Lung (tissue), 11 donors: ENCODE measurements at regions not wholly inside any gene's neighbourhood (a gene's known extent, or its start where the extent isn't known, plus 50 kb on each side); places are given as distances from the start of the nearest gene placed in this dataset.
A peak's percentile ranks its signal among the peaks of the same experiment; 100 is the strongest.
"Not testable (repeated sequence)": the region's sequence is repeated elsewhere in the genome, so short reads cannot be mapped to it uniquely, and the experiment has no call there.

Experiments used
- ATAC-seq: fragments of 200-7000 bp; cut with Tn5 transposase; one replicate; pipeline ENCODE4 v1.9.1; 2020; ENCODE audit warnings: moderate number of reproducible peaks; ENCODE audit not compliant: insufficient read depth, low FRiP score
- DNase-seq, 3 donors: peaks; one replicate each; pipeline ENCODE4 v3.0.0-alpha.2; 2013 to 2017
- H3K27ac ChIP-seq, 2 donors: one replicate each; pipeline ENCODE4 v1.5.1; 2013; ENCODE audit warnings: mild to moderate bottlenecking in 2 of 2, moderate library complexity in 2 of 2, control low read depth in 1 of 2, inconsistent platforms in 1 of 2, low read depth in 1 of 2, low read length in 1 of 2
- H3K27me3 ChIP-seq, 3 donors: one replicate each; pipeline ENCODE4 v1.5.1; 2013; ENCODE audit warnings: low read length in 2 of 3; ENCODE audit not compliant: control insufficient read depth in 3 of 3, insufficient read depth in 3 of 3
- H3K36me3 ChIP-seq, 4 donors: one replicate each; pipeline ENCODE4 v1.5.1; 2013; ENCODE audit warnings: low read length in 4 of 4, mild to moderate bottlenecking in 1 of 4, moderate library complexity in 1 of 4; ENCODE audit not compliant: control insufficient read depth in 4 of 4, insufficient read depth in 4 of 4
- H3K4me1 ChIP-seq, 5 donors: one replicate each; pipeline ENCODE4 v1.5.1; 2013; ENCODE audit warnings: low read length in 5 of 5, mild to moderate bottlenecking in 2 of 5, moderate library complexity in 1 of 5; ENCODE audit not compliant: control insufficient read depth in 5 of 5, insufficient read depth in 5 of 5
- H3K4me3 ChIP-seq: one replicate; pipeline ENCODE4 v1.5.1; 2013; ENCODE audit warnings: mild to moderate bottlenecking, control low read depth, moderate library complexity
- H3K9ac ChIP-seq, 2 donors: one replicate each; pipeline ENCODE4 v1.5.1; 2013; ENCODE audit warnings: low read length in 2 of 2, control low read depth in 1 of 2; ENCODE audit not compliant: insufficient read depth in 1 of 2
- H3K9me3 ChIP-seq, 4 donors: one replicate each; pipeline ENCODE4 v1.5.1; 2013; ENCODE audit warnings: low read length in 3 of 4, mild to moderate bottlenecking in 1 of 4, moderate library complexity in 1 of 4; ENCODE audit not compliant: control insufficient read depth in 4 of 4, insufficient read depth in 3 of 4
- WGBS, 2 donors: extraction: QIAGEN DNeasy Blood & Tissue Kit; methylation state at CpG; one replicate each; pipeline ENCODE4 v1.1.7; 2013; 5-methylcytosine and 5-hydroxymethylcytosine counted together
- TF ChIP-seq, protein P1 (sequence below): IDR thresholded peaks from 2 replicates; pipeline ENCODE4 v1.5.1; 2012; ENCODE audit warnings: mild to moderate bottlenecking; ENCODE audit errors: control extremely low read depth, extremely low read depth
- donor health status: control.
- donor health status: control.
- donor health status: Bipolar disorder and iron deficiency.
- donor health status: healthy.
- donor health status: DM: yes; HTN: yes; CAD: no.

DNA sequence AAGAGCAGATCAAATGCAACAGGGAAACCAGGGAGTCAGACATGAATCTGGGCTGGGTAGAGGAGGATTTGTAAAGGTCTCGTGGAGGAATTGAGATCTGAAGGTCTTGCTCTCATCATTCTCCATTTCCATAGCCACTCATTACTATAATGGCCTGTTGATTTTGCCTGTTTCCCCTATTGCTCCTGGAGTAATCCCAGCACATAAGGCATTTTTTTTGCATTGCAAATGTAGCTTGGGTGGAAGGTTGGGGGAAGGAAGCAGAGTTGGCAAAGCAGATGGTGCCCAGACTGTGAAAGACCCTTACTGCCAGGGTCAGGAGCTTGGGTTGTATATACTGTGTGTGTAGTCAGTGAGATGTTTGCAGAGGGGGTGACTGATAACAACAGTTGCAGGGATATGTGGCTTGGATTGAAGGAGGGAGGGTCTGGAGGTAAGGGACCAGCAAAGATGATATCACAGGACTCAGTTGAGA, 116.0 kb downstream of the TTC6 start:
- WGBS, 2 donors = 75 to 82% methylated on average over 1 of the region's 1 CpG
- H3K4me3 ChIP-seq = no peak overlapping the region
- ATAC-seq (no peak), DNase-seq (no peak)
- H3K4me1 ChIP-seq = no peaks in the 10 kb centered on the region
- no peaks in the 10 kb centered on the region for H3K36me3 ChIP-seq
- H3K9me3 ChIP-seq = no peaks in the 10 kb centered on the region
- no peak overlapping the region for H3K27ac ChIP-seq
- TF ChIP-seq, protein P1, sequence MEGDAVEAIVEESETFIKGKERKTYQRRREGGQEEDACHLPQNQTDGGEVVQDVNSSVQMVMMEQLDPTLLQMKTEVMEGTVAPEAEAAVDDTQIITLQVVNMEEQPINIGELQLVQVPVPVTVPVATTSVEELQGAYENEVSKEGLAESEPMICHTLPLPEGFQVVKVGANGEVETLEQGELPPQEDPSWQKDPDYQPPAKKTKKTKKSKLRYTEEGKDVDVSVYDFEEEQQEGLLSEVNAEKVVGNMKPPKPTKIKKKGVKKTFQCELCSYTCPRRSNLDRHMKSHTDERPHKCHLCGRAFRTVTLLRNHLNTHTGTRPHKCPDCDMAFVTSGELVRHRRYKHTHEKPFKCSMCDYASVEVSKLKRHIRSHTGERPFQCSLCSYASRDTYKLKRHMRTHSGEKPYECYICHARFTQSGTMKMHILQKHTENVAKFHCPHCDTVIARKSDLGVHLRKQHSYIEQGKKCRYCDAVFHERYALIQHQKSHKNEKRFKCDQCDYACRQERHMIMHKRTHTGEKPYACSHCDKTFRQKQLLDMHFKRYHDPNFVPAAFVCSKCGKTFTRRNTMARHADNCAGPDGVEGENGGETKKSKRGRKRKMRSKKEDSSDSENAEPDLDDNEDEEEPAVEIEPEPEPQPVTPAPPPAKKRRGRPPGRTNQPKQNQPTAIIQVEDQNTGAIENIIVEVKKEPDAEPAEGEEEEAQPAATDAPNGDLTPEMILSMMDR = no peak
- no peak overlapping the region for H3K9ac ChIP-seq
- no peaks in the 10 kb centered on the region for H3K27me3 ChIP-seq

DNA sequence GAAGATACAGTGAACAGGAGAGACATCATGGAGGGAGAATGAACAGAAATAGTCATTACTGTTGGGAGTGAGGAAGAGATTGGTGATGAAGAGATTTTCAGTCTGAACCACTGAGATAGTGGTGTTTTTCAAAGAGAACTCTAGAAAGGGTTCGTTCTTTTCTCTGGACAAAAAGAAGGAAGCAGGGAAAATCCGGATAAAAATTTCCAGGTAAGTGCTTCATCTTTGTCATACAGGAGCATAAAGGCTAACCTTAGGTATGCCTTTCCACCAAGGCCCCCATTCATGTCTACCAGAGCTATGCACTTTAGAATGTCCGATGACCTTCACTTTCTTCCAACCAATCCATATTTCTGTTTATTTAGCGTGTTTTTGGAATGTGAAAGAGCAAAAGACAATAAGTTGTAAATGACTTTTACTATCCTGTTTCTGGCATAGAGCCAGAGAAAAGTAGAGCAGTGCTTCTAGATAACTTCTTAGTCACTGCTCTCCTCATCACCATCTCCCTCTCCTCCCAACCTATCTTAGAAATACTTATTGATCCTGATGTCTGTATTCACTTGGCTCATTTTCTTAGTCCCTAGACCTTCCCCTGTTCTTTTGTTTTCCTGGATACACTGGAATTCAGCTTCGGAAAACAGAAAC, 116.5 kb downstream of the TTC6 start:
- Histone ChIP-seq H3K27ac (no peak overlapping the region), H3K9ac (no peak overlapping the region), H3K4me1 (no peaks in the 10 kb centered on the region), H3K36me3 (no peaks in the 10 kb centered on the region), H3K4me3 (no peak overlapping the region), H3K9me3 (no peaks in the 10 kb centered on the region), H3K27me3 (no peaks in the 10 kb centered on the region)
- WGBS, 2 donors = 81 to 84% methylated on average over 5 of the region's 5 CpGs
- DNase-seq (peak in 1 of 3 donors; percentile 3), ATAC-seq (no peak)
- TF ChIP-seq, protein P1 = no peak

DNA sequence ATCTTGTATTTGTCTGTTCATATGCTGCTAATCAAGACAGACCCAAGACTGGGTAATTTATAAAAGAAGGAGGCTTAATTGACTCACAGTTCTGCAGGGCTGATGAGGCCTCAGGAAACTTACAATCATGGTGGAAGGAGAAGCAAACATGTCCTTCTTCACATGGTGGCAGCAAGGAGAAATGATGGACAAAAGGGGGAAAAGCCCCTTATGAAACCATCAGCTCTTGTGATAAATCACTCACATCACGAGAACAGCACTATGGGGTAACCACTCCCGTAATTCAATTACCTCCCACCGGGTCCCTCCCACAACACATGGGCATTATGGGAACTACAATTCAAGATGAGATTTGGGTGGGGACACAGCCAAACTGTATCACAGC, 117.0 kb downstream of the TTC6 start:
- WGBS, 2 donors = 76 to 91% methylated on average over 3 of the region's 3 CpGs
- H3K27ac ChIP-seq, H3K36me3 ChIP-seq, DNase-seq, H3K4me1 ChIP-seq, H3K9me3 ChIP-seq, H3K27me3 ChIP-seq, H3K9ac ChIP-seq, H3K4me3 ChIP-seq, ATAC-seq: not testable (repeated sequence)

- DNase-seq (no peak), ATAC-seq (no peak)
- Histone ChIP-seq H3K9ac (no peak overlapping the region), H3K4me1 (no peaks in the 10 kb centered on the region), H3K36me3 (no peaks in the 10 kb centered on the region), H3K9me3 (no peaks in the 10 kb centered on the region), H3K27me3 (no peaks in the 10 kb centered on the region), H3K4me3 (no peak overlapping the region), H3K27ac (no peak overlapping the region)
- TF ChIP-seq, protein P1 = no peak
- WGBS, 2 donors = 81 to 82% methylated on average over 3 of the region's 3 CpGs
Observed at GRCh38 chr14:37712976-37713431, 117.6 kb downstream of the TTC6 start.
